HG03159 (cell line): ENCODE measurements at regions not wholly inside any gene's neighbourhood (a gene's known extent, or its start where the extent isn't known, plus 50 kb on each side); places are given as distances from the start of the nearest gene placed in this dataset.

ENCODE experiments used
- ATAC-seq: cut with Tn5 transposase; IDR thresholded peaks from one replicate; pipeline ENCODE4 v1.9.1; 2021; ENCODE audit warnings: mild to moderate bottlenecking, moderate library complexity; ENCODE audit not compliant: unreplicated experiment

- ATAC-seq, result no peak
Observed at GRCh38 chr4:173793937-173794510, 264.0 kb upstream of the HAND2 start.

DNA sequence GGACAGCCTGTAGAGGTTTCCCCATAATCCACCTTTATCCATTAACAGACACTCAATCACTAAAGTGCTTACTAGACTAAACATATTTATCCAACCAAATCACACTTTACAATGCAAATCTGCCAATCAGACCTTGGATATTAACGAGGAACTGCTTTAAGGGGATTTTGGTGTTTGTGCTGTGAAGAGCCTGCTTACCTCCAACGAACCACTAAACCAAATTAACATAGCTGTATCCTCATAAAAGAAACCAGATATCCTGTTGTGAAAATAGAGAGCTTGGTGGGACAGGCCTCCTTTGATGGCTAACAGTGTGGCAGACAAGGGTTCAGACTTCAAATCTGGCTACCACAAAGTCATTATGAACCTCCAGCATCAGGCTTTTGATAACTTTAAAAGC lies 252.6 kb upstream of the HAND2 start:
- ATAC-seq, result no peak

DNA sequence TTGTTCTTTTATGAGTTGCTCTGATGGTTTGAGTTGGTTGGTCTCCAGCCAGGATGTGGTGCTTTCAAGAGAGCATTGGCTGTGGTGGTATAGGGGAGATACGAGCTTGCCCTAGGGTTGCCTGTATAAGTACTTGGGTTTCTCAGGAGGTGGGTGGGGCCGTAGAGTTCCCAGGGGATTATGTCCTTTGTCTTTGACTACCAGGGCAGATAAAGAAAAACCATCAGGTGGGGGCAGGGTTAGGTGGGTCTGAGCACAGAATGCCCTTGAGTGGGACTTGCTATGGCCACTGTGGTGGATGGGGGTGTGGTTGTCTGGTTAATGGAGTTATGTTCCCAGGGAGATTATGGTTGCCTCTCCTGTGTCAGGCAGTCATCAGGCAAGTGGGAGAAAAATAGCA lies 247.9 kb upstream of the HAND2 start:
- no peak for ATAC-seq

DNA sequence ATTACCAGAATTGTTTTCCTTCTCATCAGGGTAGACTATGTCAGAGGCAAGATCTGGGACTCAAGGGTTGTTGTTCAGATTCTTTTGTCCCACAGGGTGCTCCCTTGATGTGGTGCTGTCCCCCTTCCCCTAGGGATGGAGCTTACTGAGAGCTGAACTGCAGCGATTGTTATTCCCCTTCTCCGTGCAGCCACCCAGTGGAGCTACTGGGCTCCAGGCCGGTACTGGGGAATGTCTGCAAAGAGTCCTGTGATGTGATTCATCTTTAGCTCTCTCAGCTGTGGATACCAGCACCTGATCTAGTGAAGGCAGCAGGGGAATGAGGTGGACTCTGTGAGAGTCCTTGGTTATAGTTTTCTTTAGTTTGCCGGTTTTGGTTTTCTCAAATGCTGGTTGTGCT lies 247.4 kb upstream of the HAND2 start:
- ATAC-seq, result no peak

GRCh38 chr4:173769568-173769967 lies 239.5 kb upstream of the HAND2 start:
- no peak for ATAC-seq

- ATAC-seq, result no peak
Observed at GRCh38 chr4:173767650-173768049, 237.6 kb upstream of the HAND2 start.

- ATAC-seq, result no peak
Observed at GRCh38 chr4:173766171-173766600, 236.2 kb upstream of the HAND2 start.

GRCh38 chr4:173765751-173766150 lies 235.7 kb upstream of the HAND2 start:
- no peak for ATAC-seq

GRCh38 chr4:173763389-173763788 lies 233.4 kb upstream of the HAND2 start:
- ATAC-seq, result no peak

- no peak for ATAC-seq
Observed at GRCh38 chr4:173761938-173762337, 231.9 kb upstream of the HAND2 start.

DNA sequence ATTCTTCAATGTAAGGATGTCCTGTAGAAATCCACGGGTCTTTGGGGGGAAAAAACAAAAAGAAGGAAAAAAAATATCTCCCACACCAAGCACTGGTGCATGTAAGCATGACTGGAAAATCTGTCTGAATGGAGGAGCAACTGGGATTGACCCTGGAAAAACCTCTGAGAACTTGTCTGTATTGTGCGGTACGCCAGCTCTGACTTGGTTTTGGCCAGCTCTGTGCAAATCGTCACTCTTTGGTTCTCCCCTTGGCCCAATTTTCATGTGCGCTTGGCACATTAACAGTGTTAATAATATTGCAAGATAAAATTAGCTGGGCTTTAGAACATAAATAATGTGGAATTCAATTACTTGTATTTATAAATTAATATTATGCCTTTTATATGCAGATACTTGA lies 231.2 kb upstream of the HAND2 start:
- ATAC-seq, result no peak

GRCh38 chr4:173758132-173758531 lies 228.1 kb upstream of the HAND2 start:
- no peak for ATAC-seq

- ATAC-seq, result no peak
Observed at GRCh38 chr4:173753408-173753807, 223.4 kb upstream of the HAND2 start.

DNA sequence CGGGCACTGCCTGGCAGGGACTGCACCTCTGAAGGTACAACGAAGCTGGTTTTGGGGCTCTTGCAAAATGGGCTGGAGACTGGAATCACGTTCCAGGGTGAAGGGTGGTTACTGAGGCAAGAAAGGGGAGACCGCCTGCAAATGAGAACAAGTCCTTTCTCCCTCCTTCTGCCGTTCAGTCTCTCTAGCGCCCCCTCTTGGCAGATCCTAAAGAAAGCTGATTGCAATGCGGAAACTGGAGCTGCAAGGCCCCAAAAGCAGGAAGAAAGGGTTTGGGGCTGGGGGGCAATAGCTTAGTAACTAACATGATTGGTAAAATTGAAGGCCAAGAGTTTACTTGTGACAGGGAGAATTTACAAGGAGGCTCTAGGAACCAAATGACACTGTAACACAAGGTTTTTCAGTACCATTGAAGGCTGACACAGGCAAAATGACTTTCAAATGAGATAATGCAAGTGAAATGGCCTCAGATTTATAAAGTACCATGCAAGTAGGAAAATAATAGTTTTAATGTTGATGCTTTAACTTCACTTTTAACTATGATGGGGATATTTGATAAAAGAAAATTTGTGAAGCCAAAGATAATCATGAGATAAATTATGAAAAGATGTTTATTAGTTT lies 222.7 kb upstream of the HAND2 start:
- no peak for ATAC-seq

GRCh38 chr4:173748353-173748752 lies 218.3 kb upstream of the HAND2 start:
- no peak for ATAC-seq

DNA sequence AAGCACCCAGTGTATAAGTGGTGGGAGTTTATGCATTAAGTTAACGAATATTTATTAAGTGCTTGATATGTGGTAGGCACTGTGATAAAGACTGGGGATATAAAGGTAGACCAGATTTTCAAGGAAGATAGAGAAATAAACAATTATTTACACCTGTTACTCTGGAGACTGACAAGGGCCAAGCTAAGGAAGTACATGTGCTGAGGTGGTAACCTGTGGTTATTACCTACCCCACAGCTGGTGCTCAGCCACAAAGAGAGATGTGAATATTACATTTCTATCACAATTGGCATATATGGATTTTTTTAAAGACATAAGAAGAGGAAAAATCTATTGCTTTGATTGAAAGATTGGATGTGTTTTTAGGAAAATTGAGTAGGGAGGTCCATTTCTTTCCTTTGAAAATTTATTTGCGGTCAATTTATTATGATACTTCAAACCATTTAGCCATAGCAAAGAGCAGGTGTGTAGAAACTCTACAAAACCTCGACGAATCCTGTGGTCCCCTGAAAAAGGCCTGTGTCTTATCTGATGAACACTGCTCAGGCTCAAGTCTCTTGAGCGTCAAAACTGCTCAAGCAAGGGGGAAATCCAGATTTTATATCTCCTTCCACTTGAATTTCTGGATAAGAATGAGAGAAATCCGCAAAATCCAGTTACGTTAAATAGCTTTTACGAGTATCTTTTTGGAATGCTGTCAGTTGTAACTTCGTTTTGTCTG lies 217.7 kb upstream of the HAND2 start:
- no peak for ATAC-seq

DNA sequence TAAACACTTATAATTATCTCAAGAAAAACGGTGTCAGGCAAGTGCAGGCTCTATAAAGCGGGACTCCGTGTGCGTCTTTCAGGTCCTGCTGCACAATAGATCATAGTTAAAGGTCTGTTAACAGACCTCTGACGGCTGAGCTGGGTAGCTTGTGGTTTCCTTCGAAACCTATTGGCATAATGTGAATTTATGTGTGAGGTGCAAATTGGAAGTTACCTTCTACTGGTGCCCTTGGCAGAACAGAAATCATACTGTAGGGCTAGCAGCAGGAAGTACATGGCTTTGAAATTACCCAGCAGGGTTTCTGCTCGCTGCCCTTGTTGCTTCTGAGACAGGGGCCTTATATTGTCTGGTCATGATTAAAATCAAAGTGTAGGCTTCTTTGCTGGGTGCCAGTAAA lies 216.4 kb upstream of the HAND2 start:
- ATAC-seq, result no peak

GRCh38 chr4:173745765-173746164 lies 215.7 kb upstream of the HAND2 start:
- ATAC-seq, result no peak

- ATAC-seq, result no peak
Observed at GRCh38 chr4:173736840-173737239, 206.8 kb upstream of the HAND2 start.

GRCh38 chr4:173735585-173735984 lies 205.6 kb upstream of the HAND2 start:
- no peak for ATAC-seq

DNA sequence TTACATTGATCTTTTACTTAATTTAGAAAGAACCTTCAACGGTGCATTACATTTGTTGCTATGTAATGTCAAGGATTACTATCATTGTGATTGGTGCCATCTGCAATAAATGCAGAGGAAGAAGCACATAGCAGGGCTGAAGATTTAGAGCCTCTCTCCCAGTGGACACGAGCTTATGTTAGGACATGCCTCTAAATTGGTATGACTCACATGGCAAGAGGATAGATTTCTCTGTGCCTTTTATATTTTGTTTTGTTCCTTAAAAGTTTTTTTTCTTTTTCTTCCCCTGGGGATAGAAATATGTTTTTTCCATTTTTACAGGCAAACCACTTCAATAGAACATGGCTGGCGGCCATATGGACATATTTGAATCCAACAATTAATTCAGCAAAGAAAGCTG lies 205.0 kb upstream of the HAND2 start:
- no peak for ATAC-seq

- no peak for ATAC-seq
Observed at GRCh38 chr4:173731257-173731656, 201.2 kb upstream of the HAND2 start.
